NCI-H146 (cell line): ENCODE measurements at regions not wholly inside any gene's neighbourhood (a gene's known extent, or its start where the extent isn't known, plus 50 kb on each side); places are given as distances from the start of the nearest gene placed in this dataset.
"Not testable (repeated sequence)": the region's sequence is repeated elsewhere in the genome, so short reads cannot be mapped to it uniquely, and the experiment has no call there.

ENCODE experiments used
- DNase-seq: peaks from one replicate; lab custom pipeline; 2025; lab: John Stamatoyannopoulos, UW

- no peak for DNase-seq
These were observed 575.7 kb upstream of the ACO1 start for GRCh38 chr9:31808766-31809165.

- DNase-seq = no peak
These were observed 564.0 kb upstream of the ACO1 start for GRCh38 chr9:31820426-31820825.

- no peak for DNase-seq
These were observed 562.9 kb upstream of the ACO1 start for GRCh38 chr9:31821583-31821982.

GRCh38 chr9:31823365-31823764, 561.1 kb upstream of the ACO1 start:
- no peak for DNase-seq

GRCh38 chr9:31824860-31825259, 559.6 kb upstream of the ACO1 start:
- peak; percentile 51 for DNase-seq

GRCh38 chr9:31837211-31837610, 547.2 kb upstream of the ACO1 start:
- no peak for DNase-seq

GRCh38 chr9:31839273-31839672, 545.2 kb upstream of the ACO1 start:
- peak; percentile 21 for DNase-seq

- DNase-seq = no peak
These were observed 543.7 kb upstream of the ACO1 start for GRCh38 chr9:31840702-31841101.

GRCh38 chr9:31847963-31848362, 536.5 kb upstream of the ACO1 start:
- DNase-seq = no peak

GRCh38 chr9:31848505-31849285, 535.7 kb upstream of the ACO1 start:
- DNase-seq = no peak

GRCh38 chr9:31854187-31854586, 530.3 kb upstream of the ACO1 start:
- no peak for DNase-seq

GRCh38 chr9:31868830-31869229, 515.6 kb upstream of the ACO1 start:
- DNase-seq = no peak

GRCh38 chr9:31870276-31870675, 514.2 kb upstream of the ACO1 start:
- DNase-seq = no peak

GRCh38 chr9:31873722-31874121, 510.7 kb upstream of the ACO1 start:
- DNase-seq = no peak

GRCh38 chr9:31894008-31894407, 490.4 kb upstream of the ACO1 start:
- no peak for DNase-seq

GRCh38 chr9:31908158-31908890, 476.1 kb upstream of the ACO1 start:
- DNase-seq = no peak

- no peak for DNase-seq
These were observed 475.5 kb upstream of the ACO1 start for GRCh38 chr9:31908891-31909480.

GRCh38 chr9:31912636-31913035, 471.8 kb upstream of the ACO1 start:
- peak; percentile 68 for DNase-seq

- peak; percentile 48 for DNase-seq
These were observed 467.7 kb upstream of the ACO1 start for GRCh38 chr9:31916591-31917241.

GRCh38 chr9:31937737-31938136, 446.7 kb upstream of the ACO1 start:
- not testable (repeated sequence) for DNase-seq

GRCh38 chr9:31950756-31951155, 433.7 kb upstream of the ACO1 start:
- DNase-seq = no peak

GRCh38 chr9:31958572-31958971, 425.9 kb upstream of the ACO1 start:
- no peak for DNase-seq

GRCh38 chr9:31969552-31969951, 414.9 kb upstream of the ACO1 start:
- no peak for DNase-seq
